GM12878 (cell line): ENCODE measurements at regions not wholly inside any gene's neighbourhood (a gene's known extent, or its start where the extent isn't known, plus 50 kb on each side); places are given as distances from the start of the nearest gene placed in this dataset.

Experiments
- ATAC-seq: fragments of 200-7000 bp; cut with Tn5 transposase; 3 replicates; pipeline ENCODE4 v1.9.1; 2020; ENCODE audit warnings: mild to moderate bottlenecking, moderate library complexity
- BruUV-seq: library from RNA; stranded (reverse); fragments of 400-500 nt; replicated peaks from 2 replicates; lab custom pipeline; 2021; lab: Mats Ljungman, UMichigan
- CTCF ChIA-PET: fragments of 300-600 bp; sonication (Branson Sonifier 250); formaldehyde crosslinking; extraction: SDS; loops from one replicate; lab custom pipeline; 2021; ENCODE audit warnings: inconsistent platforms; lab: Yijun Ruan, JAX
- POLR2A ChIA-PET: fragments of 350-600 bp; formaldehyde crosslinking; extraction: SDS; loops from one replicate; lab custom pipeline; 2021; ENCODE audit warnings: inconsistent platforms; lab: Charles Lee
- RAD21 ChIA-PET: fragments of 300-600 bp; sonication (Branson Sonifier 250); formaldehyde crosslinking; loops from one replicate; lab custom pipeline; 2023; ENCODE audit warnings: antibody characterized with exemption; ENCODE audit not compliant: unreplicated experiment; lab: Charles Lee
- SMC1A ChIA-PET: fragments of 300-600 bp; sonication (Branson Sonifier 250); formaldehyde crosslinking; loops from one replicate; lab custom pipeline; 2023; ENCODE audit not compliant: unreplicated experiment, uncharacterized antibody; lab: Charles Lee
- DNase-seq: peaks from one replicate; pipeline ENCODE4 v3.0.0-alpha.2; 2011; ENCODE audit warnings: low read depth, low spot score
- FAIRE-seq: peaks from 3 replicates; lab custom pipeline; 2011; peaks lifted over from hg19 to GRCh38; lab: Jason Lieb, UNC
- H2AFZ ChIP-seq: 2 replicates; pipeline ENCODE4 v1.6.0; 2011; ENCODE audit warnings: low read depth, low read length, control low read depth; ENCODE audit not compliant: control insufficient read depth
- H3K27ac ChIP-seq: 2 replicates; pipeline ENCODE4 v1.5.1; 2011; ENCODE audit warnings: control low read depth; ENCODE audit not compliant: control insufficient read depth, insufficient read depth
- H3K27me3 ChIP-seq, 2 experiments: replicated peaks in 1 of 2; 2 replicates each; pipeline versions ENCODE4 v1.6.0 to v1.6.1; 2011; ENCODE audit warnings: low read length in 1 of 2; ENCODE audit not compliant: control insufficient read depth in 2 of 2, insufficient read depth in 2 of 2
- H3K36me3 ChIP-seq, 2 experiments: 2 replicates each; pipeline ENCODE4 v1.5.1; 2011; ENCODE audit warnings: low read length in 1 of 2; ENCODE audit not compliant: control insufficient read depth in 2 of 2, insufficient read depth in 2 of 2
- H3K4me1 ChIP-seq: 2 replicates; pipeline ENCODE4 v1.6.1; 2011; ENCODE audit warnings: mild to moderate bottlenecking, low read length, moderate library complexity, mixed read lengths; ENCODE audit not compliant: control insufficient read depth, insufficient read depth
- H3K4me2 ChIP-seq: 2 replicates; pipeline ENCODE4 v1.6.0; 2011; ENCODE audit warnings: control low read depth; ENCODE audit not compliant: control insufficient read depth, insufficient read depth
- H3K4me3 ChIP-seq: fragments of 200-600 bp; sonication (generic); 2 replicates; pipeline ENCODE4 v1.5.1; 2016
- H3K79me2 ChIP-seq: 2 replicates; pipeline ENCODE4 v1.6.0; 2011; ENCODE audit warnings: low read length; ENCODE audit not compliant: control insufficient read depth, insufficient read depth
- H3K9ac ChIP-seq: 2 replicates; pipeline ENCODE4 v1.8.0; 2011; ENCODE audit warnings: low read length, control low read depth, mixed read lengths; ENCODE audit not compliant: control insufficient read depth, insufficient read depth
- H3K9me3 ChIP-seq: replicated peaks from 3 replicates; pipeline ENCODE4 v1.5.1; 2011; ENCODE audit warnings: mild to moderate bottlenecking, low read length; ENCODE audit not compliant: control insufficient read depth, insufficient read depth
- H4K20me1 ChIP-seq: 2 replicates; pipeline ENCODE4 v1.6.0; 2011; ENCODE audit not compliant: control insufficient read depth, insufficient read depth
- BCL3 ChIP-seq: IDR thresholded peaks from 2 replicates; pipeline ENCODE4 v1.6.1; 2011; ENCODE audit warnings: borderline replicate concordance, low read depth, mild to moderate bottlenecking, moderate library complexity, low read length; ENCODE audit not compliant: insufficient read depth, poor library complexity, severe bottlenecking
- CHD1 ChIP-seq: IDR thresholded peaks from 2 replicates; pipeline ENCODE4 v1.6.1; 2012; ENCODE audit warnings: low read depth, low read length, improper control_type of control experiment
- CREB1 ChIP-seq: IDR thresholded peaks from 2 replicates; pipeline ENCODE4 v1.6.1; 2012; ENCODE audit warnings: low read depth, mild to moderate bottlenecking, inconsistent platforms
- ETV6 ChIP-seq, 2 experiments: fragments of 450-650 bp in 1 of 2; IDR thresholded peaks in 1 of 2; conservative IDR thresholded peaks in 1 of 2; 2 replicates each; pipeline ENCODE4 v1.6.1; 2014; ENCODE audit warnings: antibody characterized with exemption in 1 of 2, borderline replicate concordance in 1 of 2, low read depth in 1 of 2, mild to moderate bottlenecking in 1 of 2, moderate library complexity in 1 of 2
- FOS ChIP-seq: IDR thresholded peaks from 3 replicates; pipeline ENCODE4 v1.6.1; 2011; ENCODE audit warnings: borderline replicate concordance; ENCODE audit not compliant: insufficient read length; ENCODE audit errors: extremely low read depth
- GATAD2B ChIP-seq: fragments of 450-650 bp; conservative IDR thresholded peaks from 2 replicates; pipeline ENCODE4 v1.6.1; 2017; ENCODE audit warnings: low read depth, mild to moderate bottlenecking, moderate library complexity
- IRF3 ChIP-seq: fragments of 450-650 bp; IDR thresholded peaks from 2 replicates; pipeline ENCODE4 v1.6.1; 2014; ENCODE audit warnings: mild to moderate bottlenecking
- NFYB ChIP-seq: IDR thresholded peaks from 2 replicates; pipeline ENCODE4 v1.6.1; 2011; ENCODE audit warnings: low read depth, mild to moderate bottlenecking, low read length, improper control_type of control experiment, moderate library complexity; ENCODE audit not compliant: insufficient read depth
- NRF1 ChIP-seq: conservative IDR thresholded peaks from 2 replicates; pipeline ENCODE4 v1.6.1; 2011; ENCODE audit warnings: mild to moderate bottlenecking, low read depth, low read length, improper control_type of control experiment
- PBX3 ChIP-seq: IDR thresholded peaks from 2 replicates; pipeline ENCODE4 v1.6.1; 2011; ENCODE audit warnings: mild to moderate bottlenecking, low read depth, low read length, moderate library complexity; ENCODE audit not compliant: insufficient replicate concordance
- POU2F2 ChIP-seq: IDR thresholded peaks from 3 replicates; pipeline ENCODE4 v1.6.1; 2011; ENCODE audit warnings: low read depth, mild to moderate bottlenecking, low read length, borderline replicate concordance
- RB1 ChIP-seq: fragments of 450-650 bp; formaldehyde crosslinking; IDR thresholded peaks from 2 replicates; pipeline ENCODE4 v1.6.1; 2017; ENCODE audit warnings: mild to moderate bottlenecking, borderline replicate concordance
- SIN3A ChIP-seq: IDR thresholded peaks from 2 replicates; pipeline ENCODE4 v1.6.1; 2012; ENCODE audit warnings: low read depth, low read length, improper control_type of control experiment
- SP1 ChIP-seq: IDR thresholded peaks from one replicate; pipeline ENCODE4 v1.6.1; 2011; ENCODE audit warnings: low read depth, low read length
- STAT1 ChIP-seq: fragments of 450-650 bp; conservative IDR thresholded peaks from 2 replicates; pipeline ENCODE4 v1.6.1; 2014; ENCODE audit warnings: antibody characterized with exemption, mild to moderate bottlenecking
- USF2 ChIP-seq: IDR thresholded peaks from 2 replicates; pipeline ENCODE4 v1.6.1; 2011; ENCODE audit warnings: low read depth, low read length, improper control_type of control experiment, borderline replicate concordance
- ZBTB11 ChIP-seq: fragments of 450-650 bp; formaldehyde crosslinking; IDR thresholded peaks from 2 replicates; pipeline ENCODE4 v1.5.0; 2022; ENCODE audit warnings: mild to moderate bottlenecking, missing genetic modification characterization
- WGBS: methylation state at CpG from one replicate; pipeline ENCODE4 v1.1.6; 2016; ENCODE audit warnings: low lambda C conversion rate; ENCODE audit not compliant: insufficient replicate concordance, insufficient coverage; ENCODE audit errors: missing lambda C conversion rate; 5-methylcytosine and 5-hydroxymethylcytosine counted together
- in situ Hi-C: fragments of 300-500 bp; cut with MboI; formaldehyde crosslinking; loops from 9 replicates; pipeline ENCODE4 v1.14.3; 2018; ENCODE audit warnings: mixed read lengths
- intact Hi-C: fragments of 100-400 bp; cut with micrococcal nuclease; formaldehyde crosslinking; loops from one replicate; pipeline ENCODE4 v1.14.2; 2022; ENCODE audit not compliant: unreplicated experiment

GRCh38 chr1:238955934-238956333, 430.4 kb upstream of the CHRM3 start:
- WGBS = 27% methylated on average over 1 of the region's 1 CpG
- FAIRE-seq (no peak), DNase-seq (no peak), ATAC-seq (no peak)
- RAD21 ChIA-PET = no interaction called here
- Histone ChIP-seq H3K36me3 (no peaks in the 10 kb centered on the region), H4K20me1 (no peaks in the 10 kb centered on the region), H3K9me3 (no peaks in the 10 kb centered on the region), H3K4me3 (no peak overlapping the region), H2AFZ (no peak overlapping the region), H3K79me2 (no peaks in the 10 kb centered on the region), H3K4me1 (no peaks in the 10 kb centered on the region), H3K9ac (no peak overlapping the region), H3K27ac (no peak overlapping the region), H3K4me2 (no peak overlapping the region), H3K27me3 (no peaks in the 10 kb centered on the region)
- BruUV-seq = no TSS peak
- POLR2A ChIA-PET = no interaction called here
- CTCF ChIA-PET = interaction anchor here (0.6 kb wide), 1 partner anchor 23 kb away, joined by 3 read pairs; no protein-coding TSS in a partner anchor
- intact Hi-C loops (no loop called here), in situ Hi-C loops (no loop called here)
- SMC1A ChIA-PET = interaction anchor here (1.0 kb wide), 1 partner anchor 11 kb away, joined by 3 read pairs; no protein-coding TSS in a partner anchor
- TF ChIP-seq RB1 (no peak), GATAD2B (no peak), POU2F2 (no peak), ETV6 (conservative IDR thresholded peaks at IDR 0.05 in 1 of 2, IDR thresholded peaks at IDR 0.05 in 1 of 2; ENCODE audit: borderline replicate concordance in 1 of 2, low read depth in 1 of 2) (no peak), SIN3A (no peak), USF2 (no peak), CHD1 (no peak), SP1 (no peak), ZBTB11 (CRISPR knock-in tag) (no peak), BCL3 (no peak), PBX3 (no peak), STAT1 (no peak), NFYB (no peak), IRF3 (no peak), FOS (no peak), NRF1 (no peak), CREB1 (no peak)
